Hepatocyte (in vitro differentiated cells): ENCODE measurements at regions not wholly inside any gene's neighbourhood (a gene's known extent, or its start where the extent isn't known, plus 50 kb on each side); places are given as distances from the start of the nearest gene placed in this dataset.

Experiments
- DNase-seq: peaks from one replicate; pipeline ENCODE4 v3.0.0-alpha.2; 2016; ENCODE audit warnings: low spot score
- H2AFZ ChIP-seq: fragments of 200-600 bp; sonication (generic); 2 replicates; pipeline ENCODE4 v1.6.0; 2016; ENCODE audit warnings: antibody characterized with exemption, mild to moderate bottlenecking
- H3K27ac ChIP-seq: fragments of 200-600 bp; sonication (generic); 2 replicates; pipeline ENCODE4 v1.5.1; 2016; ENCODE audit warnings: mild to moderate bottlenecking
- H3K27me3 ChIP-seq: fragments of 200-600 bp; sonication (generic); 2 replicates; pipeline ENCODE4 v1.6.1; 2016
- H3K36me3 ChIP-seq: fragments of 200-600 bp; sonication (generic); replicated peaks from 2 replicates; pipeline ENCODE4 v1.5.1; 2016; ENCODE audit warnings: low read depth; ENCODE audit not compliant: insufficient read depth
- H3K4me1 ChIP-seq: fragments of 200-600 bp; sonication (generic); 2 replicates; pipeline ENCODE4 v1.5.1; 2016; ENCODE audit warnings: mild to moderate bottlenecking, moderate library complexity; ENCODE audit not compliant: insufficient read depth
- H3K4me2 ChIP-seq: fragments of 200-600 bp; sonication (generic); 2 replicates; pipeline ENCODE4 v1.6.0; 2016
- H3K4me3 ChIP-seq: fragments of 200-600 bp; sonication (generic); 2 replicates; pipeline ENCODE4 v1.5.1; 2016; ENCODE audit warnings: mild to moderate bottlenecking
- H3K79me2 ChIP-seq: fragments of 200-600 bp; sonication (generic); 2 replicates; pipeline ENCODE4 v1.6.0; 2017; ENCODE audit warnings: mild to moderate bottlenecking
- H3K9me2 ChIP-seq: fragments of 200-600 bp; sonication (generic); replicated peaks from 2 replicates; pipeline ENCODE4 v1.6.0; 2017; ENCODE audit warnings: mild to moderate bottlenecking; ENCODE audit not compliant: insufficient read depth
- H3K9me3 ChIP-seq: fragments of 200-600 bp; sonication (generic); 2 replicates; pipeline ENCODE4 v1.5.1; 2016; ENCODE audit warnings: low read depth, mild to moderate bottlenecking
- H4K20me1 ChIP-seq: fragments of 200-600 bp; sonication (generic); 2 replicates; pipeline ENCODE4 v1.6.0; 2016; ENCODE audit warnings: mild to moderate bottlenecking; ENCODE audit not compliant: insufficient read depth, poor library complexity, severe bottlenecking
- CTCF ChIP-seq: fragments of 200-600 bp; sonication (generic); IDR thresholded peaks from 2 replicates; pipeline ENCODE4 v1.5.1; 2016; ENCODE audit warnings: antibody characterized with exemption, mild to moderate bottlenecking; ENCODE audit not compliant: poor library complexity
- EZH2 ChIP-seq: fragments of 200-600 bp; sonication (generic); IDR thresholded peaks from 2 replicates; pipeline ENCODE4 v1.6.1; 2016; ENCODE audit warnings: antibody characterized with exemption, mild to moderate bottlenecking, borderline replicate concordance
- EZH2phosphoT487 ChIP-seq: fragments of 200-600 bp; sonication (generic); IDR thresholded peaks from one replicate; pipeline ENCODE4 v1.6.1; 2018; ENCODE audit warnings: antibody characterized with exemption, mild to moderate bottlenecking, low read depth, moderate library complexity; ENCODE audit not compliant: unreplicated experiment, severe bottlenecking
- WGBS: methylation state at CpG from one replicate; pipeline ENCODE4 v1.1.6; 2016; ENCODE audit warnings: low lambda C conversion rate; ENCODE audit errors: missing lambda C conversion rate; 5-methylcytosine and 5-hydroxymethylcytosine counted together

- H3K9me2 ChIP-seq = no peaks in the 10 kb centered on the region
- H4K20me1 ChIP-seq = no peaks in the 10 kb centered on the region
- no peak overlapping the region for H3K4me2 ChIP-seq
- H3K36me3 ChIP-seq = no peaks in the 10 kb centered on the region
- no peak overlapping the region for H3K27ac ChIP-seq
- H3K4me3 ChIP-seq = no peak overlapping the region
- H3K4me1 ChIP-seq = no peaks in the 10 kb centered on the region
- 97% methylated on average over 1 of the region's 1 CpG for WGBS
- no peak for DNase-seq
- H2AFZ ChIP-seq = no peak overlapping the region
- no peaks in the 10 kb centered on the region for H3K79me2 ChIP-seq
- H3K9me3 ChIP-seq = no peaks in the 10 kb centered on the region
- TF ChIP-seq EZH2phosphoT487 = no peak
- no peak for TF ChIP-seq EZH2
- no peak for TF ChIP-seq CTCF
- H3K27me3 ChIP-seq = no peaks in the 10 kb centered on the region
These were observed 87.9 kb downstream of the ATP23 start for GRCh38 chr12:58029260-58029659.

GRCh38 chr12:58030566-58031279 lies 89.4 kb downstream of the ATP23 start:
- 82% methylated on average over 4 of the region's 4 CpGs for WGBS
- TF ChIP-seq EZH2 (no peak), CTCF (no peak), EZH2phosphoT487 (no peak)
- Histone ChIP-seq H3K27ac (no peak overlapping the region), H3K79me2 (no peaks in the 10 kb centered on the region), H4K20me1 (no peaks in the 10 kb centered on the region), H3K9me3 (no peaks in the 10 kb centered on the region), H3K9me2 (no peaks in the 10 kb centered on the region), H3K4me2 (no peak overlapping the region), H3K36me3 (no peaks in the 10 kb centered on the region), H2AFZ (no peak overlapping the region), H3K27me3 (no peaks in the 10 kb centered on the region), H3K4me1 (no peaks in the 10 kb centered on the region), H3K4me3 (no peak overlapping the region)
- no peak for DNase-seq

GRCh38 chr12:58032156-58032555 lies 90.8 kb downstream of the ATP23 start:
- DNase-seq = no peak
- no peaks in the 10 kb centered on the region for H3K79me2 ChIP-seq
- no peak overlapping the region for H2AFZ ChIP-seq
- H3K4me3 ChIP-seq = no peak overlapping the region
- H3K9me2 ChIP-seq = no peaks in the 10 kb centered on the region
- TF ChIP-seq CTCF (no peak), EZH2 (no peak), EZH2phosphoT487 (no peak)
- no peak overlapping the region for H3K27ac ChIP-seq
- H3K4me2 ChIP-seq = no peak overlapping the region
- H3K36me3 ChIP-seq = no peaks in the 10 kb centered on the region
- no peaks in the 10 kb centered on the region for H3K9me3 ChIP-seq
- no peaks in the 10 kb centered on the region for H4K20me1 ChIP-seq
- no peaks in the 10 kb centered on the region for H3K27me3 ChIP-seq
- 91% methylated on average over 3 of the region's 3 CpGs for WGBS
- H3K4me1 ChIP-seq = no peaks in the 10 kb centered on the region
